ENCODE measurements at regions not wholly inside any gene's neighbourhood (a gene's known extent, or its start where the extent isn't known, plus 50 kb on each side); places are given as distances from the start of the nearest gene placed in this dataset.

DNA sequence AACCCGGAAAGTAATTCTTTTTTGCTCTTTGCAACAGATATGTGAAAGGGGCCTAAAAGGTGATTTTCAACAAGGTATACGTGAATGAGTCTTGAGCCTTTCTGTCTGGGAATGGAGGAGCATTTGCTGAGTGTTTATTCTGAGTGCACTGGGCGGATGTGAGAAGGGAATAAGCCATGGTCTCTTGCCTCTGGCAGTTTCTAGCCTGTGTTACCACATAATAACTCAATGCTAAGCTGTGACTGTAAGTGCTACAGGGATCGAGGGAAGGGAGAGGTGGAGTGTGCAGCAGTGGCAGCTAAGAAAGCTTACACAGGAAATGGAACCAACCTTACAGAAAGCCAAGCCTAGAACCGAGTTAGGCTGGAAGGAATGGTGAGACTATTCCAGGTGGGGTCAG lies 444.3 kb downstream of the SLC4A3 start:
- TF ChIP-seq EZH2 (IDR thresholded peaks at IDR 0.05; ENCODE audit: borderline replicate concordance, low read length) = no peak
- TF ChIP-seq, protein P1, sequence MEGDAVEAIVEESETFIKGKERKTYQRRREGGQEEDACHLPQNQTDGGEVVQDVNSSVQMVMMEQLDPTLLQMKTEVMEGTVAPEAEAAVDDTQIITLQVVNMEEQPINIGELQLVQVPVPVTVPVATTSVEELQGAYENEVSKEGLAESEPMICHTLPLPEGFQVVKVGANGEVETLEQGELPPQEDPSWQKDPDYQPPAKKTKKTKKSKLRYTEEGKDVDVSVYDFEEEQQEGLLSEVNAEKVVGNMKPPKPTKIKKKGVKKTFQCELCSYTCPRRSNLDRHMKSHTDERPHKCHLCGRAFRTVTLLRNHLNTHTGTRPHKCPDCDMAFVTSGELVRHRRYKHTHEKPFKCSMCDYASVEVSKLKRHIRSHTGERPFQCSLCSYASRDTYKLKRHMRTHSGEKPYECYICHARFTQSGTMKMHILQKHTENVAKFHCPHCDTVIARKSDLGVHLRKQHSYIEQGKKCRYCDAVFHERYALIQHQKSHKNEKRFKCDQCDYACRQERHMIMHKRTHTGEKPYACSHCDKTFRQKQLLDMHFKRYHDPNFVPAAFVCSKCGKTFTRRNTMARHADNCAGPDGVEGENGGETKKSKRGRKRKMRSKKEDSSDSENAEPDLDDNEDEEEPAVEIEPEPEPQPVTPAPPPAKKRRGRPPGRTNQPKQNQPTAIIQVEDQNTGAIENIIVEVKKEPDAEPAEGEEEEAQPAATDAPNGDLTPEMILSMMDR (IDR thresholded peaks at IDR 0.05; ENCODE audit: low read length) = no peak

Measured in OCI-LY1 (cell line).